Transverse colon (tissue), 4 donors: ENCODE measurements at regions not wholly inside any gene's neighbourhood (a gene's known extent, or its start where the extent isn't known, plus 50 kb on each side); places are given as distances from the start of the nearest gene placed in this dataset.

Source experiments
- CTCF ChIP-seq, 5 experiments: fragments of 200-600 bp in 3 of 5; fragments of 450-650 bp in 2 of 5; sonication (generic) in 3 of 5; IDR thresholded peaks; 1 replicate in 2 of 5; 2 replicates in 3 of 5; pipeline ENCODE4 v1.5.1; 2016 to 2017; ENCODE audit warnings: antibody characterized with exemption in 5 of 5, inconsistent platforms in 3 of 5, mild to moderate bottlenecking in 2 of 5, moderate library complexity in 1 of 5
- EP300 ChIP-seq: sonication (generic); formaldehyde crosslinking; IDR thresholded peaks from one replicate; pipeline ENCODE4 v1.6.1; 2017; ENCODE audit warnings: antibody characterized with exemption, low read depth
- POLR2A ChIP-seq: fragments of 450-650 bp; IDR thresholded peaks from one replicate; pipeline ENCODE4 v1.6.1; 2016; ENCODE audit warnings: antibody characterized with exemption, mild to moderate bottlenecking, moderate library complexity
- POLR2AphosphoS5 ChIP-seq, 3 donors: sonication (generic); formaldehyde crosslinking; IDR thresholded peaks; one replicate each; pipeline ENCODE4 v1.6.1; 2016; ENCODE audit warnings: antibody characterized with exemption in 3 of 3

- TF ChIP-seq CTCF (IDR thresholded peaks at IDR 0.05), result no peak
- no peak for TF ChIP-seq POLR2A
- no peak for TF ChIP-seq POLR2AphosphoS5 (IDR thresholded peaks at IDR 0.05)
- TF ChIP-seq EP300, result no peak
Measured at GRCh38 chr1:68984289-68984688, 487.4 kb upstream of the DEPDC1 start.
